ENCODE measurements at regions not wholly inside any gene's neighbourhood (a gene's known extent, or its start where the extent isn't known, plus 50 kb on each side); places are given as distances from the start of the nearest gene placed in this dataset.
"Not testable (repeated sequence)": the region's sequence is repeated elsewhere in the genome, so short reads cannot be mapped to it uniquely, and the experiment has no call there.

GRCh38 chr22:22759889-22760546 lies 115.6 kb downstream of the GGTLC2 start:
- DNase-seq, result no peak

- DNase-seq, result no peak
These were observed 117.2 kb downstream of the GGTLC2 start for GRCh38 chr22:22761606-22761962.

DNA sequence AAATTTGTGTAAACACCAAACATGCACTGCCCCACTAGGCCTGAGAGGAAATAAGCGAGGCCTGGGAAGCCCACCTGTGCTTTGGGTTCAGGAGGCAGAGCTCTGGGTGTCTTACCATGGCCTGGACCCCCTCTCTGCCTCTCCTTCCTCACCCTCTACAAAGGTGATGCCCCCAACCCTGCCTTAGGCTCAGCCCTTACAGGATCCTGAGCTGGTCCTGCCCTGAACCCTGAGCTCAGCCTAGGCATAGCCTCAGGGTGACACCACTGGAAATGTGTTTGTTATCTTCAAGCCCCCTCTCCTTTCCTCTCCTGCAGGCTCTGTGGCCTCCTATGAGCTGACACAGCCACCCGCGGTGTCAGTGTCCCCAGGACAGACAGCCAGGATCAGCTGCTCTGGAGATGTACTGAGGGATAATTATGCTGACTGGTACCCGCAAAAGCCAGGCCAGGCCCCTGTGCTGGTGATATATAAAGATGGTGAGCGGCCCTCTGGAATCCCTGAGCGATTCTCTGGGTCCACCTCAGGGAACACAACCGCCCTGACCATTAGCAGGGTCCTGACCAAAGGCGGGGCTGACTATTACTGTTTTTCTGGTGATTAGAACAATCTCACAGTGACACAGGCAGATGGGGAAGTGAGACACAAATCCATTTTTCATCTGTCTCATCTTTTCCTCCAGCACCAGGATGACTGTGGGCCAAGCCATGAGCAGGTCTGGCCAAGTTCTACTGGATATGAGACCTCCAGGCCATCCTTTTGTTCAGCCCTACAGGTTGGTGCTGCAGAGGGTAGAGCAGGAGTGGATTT lies 117.8 kb downstream of the GGTLC2 start:
- DNase-seq, result no peak

- no peak for DNase-seq
These were observed 119.1 kb downstream of the GGTLC2 start for GRCh38 chr22:22763512-22763911.

GRCh38 chr22:22764085-22764484 lies 119.7 kb downstream of the GGTLC2 start:
- no peak for DNase-seq

- no peak for DNase-seq
These were observed 119.6 kb upstream of the IGLL5 start for GRCh38 chr22:22767876-22768602.

GRCh38 chr22:22768885-22769284 lies 118.7 kb upstream of the IGLL5 start:
- DNase-seq, result no peak

DNA sequence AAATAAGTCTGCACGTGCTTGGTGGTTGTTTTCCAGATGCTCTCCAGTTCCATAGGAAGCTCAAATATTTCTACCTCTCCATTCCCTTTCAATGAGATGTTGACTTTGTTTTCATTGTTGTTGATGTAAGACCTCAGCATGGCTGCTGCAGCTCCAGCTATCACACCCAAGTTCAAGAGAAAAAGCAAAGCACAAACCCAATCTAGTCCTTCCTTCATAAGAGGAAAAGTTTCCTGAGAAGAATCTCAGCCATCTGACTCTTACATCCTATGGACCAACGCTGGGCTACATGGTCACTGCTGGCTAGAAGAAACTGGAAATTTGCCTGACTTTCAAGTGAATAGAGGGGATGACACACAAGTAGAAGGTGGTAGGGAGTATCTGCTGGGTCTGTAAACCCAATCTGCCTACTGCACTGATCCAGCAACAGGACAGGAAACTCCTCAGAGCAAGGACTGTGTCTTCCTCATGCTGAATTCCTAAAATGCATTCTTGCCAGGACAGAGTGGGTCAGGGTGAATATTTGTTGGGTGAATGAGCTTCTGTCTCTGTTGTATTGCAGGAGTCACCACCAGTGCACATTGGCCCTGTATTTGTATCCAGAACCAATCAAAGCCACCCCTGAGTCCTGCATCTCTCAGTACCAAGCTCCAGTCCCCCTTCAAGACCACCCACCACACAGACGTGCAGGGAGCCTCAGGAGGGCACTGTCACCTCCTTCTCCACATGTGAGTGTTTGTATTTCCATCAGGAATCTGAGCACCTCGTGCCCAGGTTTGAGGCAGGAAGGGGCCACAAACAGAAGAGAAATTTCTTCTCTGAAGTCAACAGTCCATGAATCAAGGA lies 118.0 kb upstream of the IGLL5 start:
- no peak for DNase-seq

DNA sequence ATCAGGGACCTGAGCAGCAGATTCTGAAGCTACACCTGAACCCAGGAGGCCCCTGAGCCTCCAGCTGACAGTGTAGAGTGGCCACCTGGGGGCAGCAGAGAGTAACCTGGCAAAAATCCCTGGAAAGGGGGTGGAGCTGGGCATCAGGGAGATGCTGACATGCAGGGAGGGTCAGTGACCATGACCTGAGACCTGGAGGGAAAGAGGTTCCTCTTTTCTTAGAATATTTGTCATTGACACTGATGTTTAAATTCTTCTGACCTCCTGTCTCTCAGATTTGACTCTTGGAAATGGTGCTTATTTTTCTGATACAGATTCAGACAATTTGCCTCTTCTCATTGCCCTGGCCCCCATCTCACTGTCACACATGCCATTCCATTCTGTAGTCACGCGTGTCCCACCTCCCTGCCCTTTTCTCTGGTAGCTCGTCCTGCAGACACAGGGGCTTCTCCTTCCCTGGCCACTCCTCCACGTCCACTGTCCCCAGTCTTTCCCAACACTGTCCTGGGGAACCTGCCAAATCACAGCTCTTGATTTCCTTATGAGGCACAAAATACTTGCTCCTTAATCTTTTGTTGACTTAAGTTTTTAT lies 117.2 kb upstream of the IGLL5 start:
- DNase-seq, result peak; percentile 60

DNA sequence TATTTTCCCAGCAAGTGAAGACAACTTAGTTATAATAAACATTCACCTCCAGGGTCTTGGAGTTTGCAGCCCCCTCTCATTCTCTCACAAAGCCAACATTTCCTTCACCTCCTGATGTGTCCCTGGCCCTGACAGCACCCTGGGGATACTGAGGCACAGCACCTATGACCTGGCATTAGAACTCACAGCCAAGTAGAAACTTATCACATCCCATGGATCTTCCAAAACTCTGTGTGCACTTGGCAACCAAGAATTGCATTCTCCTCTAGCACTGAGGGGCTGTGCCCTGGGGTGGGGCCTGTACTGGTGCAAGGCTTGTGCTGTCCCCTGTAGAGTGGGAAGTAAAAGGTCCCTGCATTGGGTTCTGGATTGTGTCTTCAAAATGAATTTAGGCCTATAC lies 116.7 kb upstream of the IGLL5 start:
- no peak for DNase-seq

DNA sequence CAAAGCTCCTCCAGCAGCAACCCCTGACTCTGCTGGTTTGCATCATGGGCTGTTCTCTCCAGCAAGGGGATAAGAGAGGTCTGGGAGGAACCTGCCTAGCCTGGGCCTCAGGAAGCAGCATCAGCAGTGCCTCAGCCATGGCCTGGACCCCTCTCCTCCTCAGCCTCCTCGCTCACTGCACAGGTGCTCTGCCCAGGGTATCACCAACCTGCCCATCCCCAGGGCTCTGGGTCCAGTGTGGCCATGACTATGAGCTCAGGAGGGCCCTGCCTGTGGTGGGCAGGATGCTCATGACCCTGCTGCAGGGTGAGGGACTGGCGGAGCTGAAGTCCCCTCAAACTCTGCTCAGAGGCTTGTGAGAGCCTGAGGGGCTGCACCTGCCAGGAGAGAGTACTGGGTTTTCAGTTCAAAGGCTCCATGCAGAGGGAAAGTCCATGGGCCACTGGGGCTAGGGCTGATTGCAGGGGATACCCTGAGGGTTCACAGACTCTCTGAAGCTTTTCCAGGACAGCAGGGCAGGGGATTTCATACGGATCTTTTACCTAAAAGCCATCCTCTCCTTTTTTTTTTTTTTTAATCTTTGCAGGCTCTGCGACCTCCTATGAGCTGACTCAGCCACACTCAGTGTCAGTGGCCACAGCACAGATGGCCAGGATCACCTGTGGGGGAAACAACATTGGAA lies 115.8 kb upstream of the IGLL5 start:
- DNase-seq, result no peak

- DNase-seq, result no peak
These were observed 115.2 kb upstream of the IGLL5 start for GRCh38 chr22:22772396-22772795.

DNA sequence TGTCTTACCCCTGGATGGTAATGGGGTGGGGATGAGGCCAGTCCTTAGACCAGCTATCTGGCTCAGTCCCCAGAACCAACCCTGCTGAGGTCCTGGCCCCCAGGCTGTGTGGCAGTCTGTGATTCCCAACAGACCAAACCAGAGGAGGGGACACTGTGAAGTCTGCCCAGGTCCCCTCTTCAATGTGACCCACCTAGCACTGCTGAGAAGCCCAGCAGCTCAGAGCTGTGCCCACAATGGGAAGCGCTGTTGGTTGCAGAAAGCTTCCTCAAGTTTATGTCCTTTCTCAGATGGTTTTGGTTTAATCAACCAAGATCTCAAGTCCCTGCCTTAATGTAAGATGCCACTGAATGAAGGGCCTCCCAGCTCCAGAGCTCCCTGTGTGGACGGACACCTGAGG lies 114.7 kb upstream of the IGLL5 start:
- DNase-seq, result no peak

GRCh38 chr22:22773427-22773826 lies 114.2 kb upstream of the IGLL5 start:
- no peak for DNase-seq

DNA sequence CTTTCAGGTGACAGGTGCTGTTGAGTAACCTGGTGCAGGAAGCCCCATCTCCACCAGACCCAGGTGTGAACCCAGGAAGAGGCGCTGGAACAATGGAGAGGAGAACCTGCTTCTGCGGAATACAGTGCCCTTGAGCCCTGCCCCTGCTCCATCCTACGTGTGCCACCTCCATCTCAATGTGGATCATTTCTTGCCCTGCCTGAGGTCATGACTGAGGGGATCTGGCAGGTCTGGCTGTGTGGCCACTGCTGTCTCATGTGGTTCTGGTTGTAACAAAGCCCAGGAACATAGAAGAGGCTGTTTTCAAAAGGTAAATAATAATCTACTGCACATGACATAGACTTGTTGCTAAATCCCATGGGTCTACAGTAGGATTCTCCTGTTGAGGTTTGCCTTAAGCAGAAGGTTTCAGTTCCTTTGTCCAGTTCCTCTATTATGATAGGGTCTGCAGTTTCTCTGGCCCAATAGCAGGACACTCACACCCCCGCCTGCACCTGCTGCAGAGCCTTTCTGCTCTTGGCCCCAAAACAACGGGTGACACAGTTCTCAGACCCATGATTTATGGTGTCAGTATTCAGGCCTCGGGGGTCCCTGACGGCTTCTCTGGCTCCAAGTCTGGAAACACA lies 113.5 kb upstream of the IGLL5 start:
- DNase-seq, result no peak

GRCh38 chr22:22774762-22775161 lies 112.9 kb upstream of the IGLL5 start:
- DNase-seq, result not testable (repeated sequence)

GRCh38 chr22:22776121-22776520 lies 111.5 kb upstream of the IGLL5 start:
- DNase-seq, result no peak

GRCh38 chr22:22779213-22779612 lies 108.4 kb upstream of the IGLL5 start:
- DNase-seq, result no peak

DNA sequence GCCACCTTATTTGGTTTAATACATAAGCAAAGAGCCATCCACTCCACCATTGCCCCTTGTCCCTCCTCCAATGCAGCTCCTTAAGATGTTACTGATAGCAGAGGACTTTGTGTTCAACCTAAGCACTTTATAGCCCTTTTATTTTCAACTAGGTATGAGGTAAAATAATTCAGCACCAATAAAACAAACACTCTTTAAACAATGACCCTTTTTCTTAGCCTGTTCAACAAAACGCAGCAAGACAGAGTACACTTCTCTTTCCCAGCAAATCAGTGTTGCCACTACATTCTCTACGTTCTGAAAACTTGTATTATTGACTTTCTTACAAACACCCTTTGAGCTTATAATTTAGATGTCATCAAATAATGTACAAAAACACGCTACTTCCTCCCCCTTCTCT lies 104.0 kb upstream of the IGLL5 start:
- DNase-seq, result no peak

DNA sequence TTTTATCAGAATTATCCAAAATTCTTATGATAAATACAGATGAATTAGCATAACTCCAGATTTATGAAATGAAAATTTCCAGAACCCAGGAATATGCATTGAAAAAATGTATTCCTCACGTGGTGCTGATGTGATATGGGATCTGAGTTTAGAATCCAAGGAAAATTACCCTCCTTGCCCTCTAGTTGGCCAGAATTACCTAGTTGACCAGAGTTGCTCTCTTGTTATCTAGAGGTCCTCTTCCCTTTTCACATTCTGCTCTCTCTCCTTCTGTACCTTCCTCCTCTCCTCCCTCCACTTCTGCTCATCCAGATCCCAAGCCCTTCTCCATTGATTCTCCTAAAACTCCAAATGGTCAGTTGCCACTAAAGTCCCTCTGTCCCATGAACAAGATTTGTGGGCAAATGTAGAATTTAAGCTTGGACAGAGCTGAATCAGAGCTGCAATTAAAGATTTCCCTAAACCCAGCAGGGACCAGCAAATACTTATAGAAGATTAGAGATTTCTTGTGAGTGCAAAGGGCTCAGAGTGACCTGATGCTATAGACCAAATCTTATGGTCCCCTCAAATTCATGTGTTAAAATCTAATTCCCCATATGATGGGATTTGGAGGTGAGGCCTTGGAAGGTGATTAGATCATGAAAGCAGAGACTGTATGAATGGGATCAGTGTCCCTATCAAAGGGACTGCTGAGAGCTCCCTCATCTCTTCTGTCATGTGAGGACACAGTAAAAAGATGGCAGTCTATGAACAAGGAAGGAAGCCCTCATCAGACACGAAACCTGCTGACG lies 103.2 kb upstream of the IGLL5 start:
- DNase-seq, result no peak
